Tibial nerve (tissue), 4 donors: ENCODE measurements at regions not wholly inside any gene's neighbourhood (a gene's known extent, or its start where the extent isn't known, plus 50 kb on each side); places are given as distances from the start of the nearest gene placed in this dataset.
"Not testable (repeated sequence)": the region's sequence is repeated elsewhere in the genome, so short reads cannot be mapped to it uniquely, and the experiment has no call there.

Source experiments
- DNase-seq, 2 donors: peaks; one replicate each; pipeline ENCODE4 v3.0.0-alpha.2; 2019; ENCODE audit warnings: low spot score in 2 of 2
- H3K27ac ChIP-seq, 4 donors: fragments of 200-600 bp; sonication (generic) in 3 of 4; one replicate each; pipeline ENCODE4 v1.5.1; 2017 to 2019; ENCODE audit warnings: mild to moderate bottlenecking in 1 of 4
- H3K27me3 ChIP-seq, 2 donors: fragments of 200-600 bp; sonication (generic) in 1 of 2; one replicate each; pipeline versions ENCODE4 v1.5.1 to v1.6.0; 2017 to 2019
- H3K36me3 ChIP-seq, 3 donors: fragments of 200-600 bp; sonication (generic); one replicate each; pipeline ENCODE4 v1.5.1; 2018 to 2019
- H3K4me1 ChIP-seq, 4 donors: fragments of 200-600 bp; sonication (generic) in 3 of 4; one replicate each; pipeline ENCODE4 v1.5.1; 2017 to 2019
- H3K4me3 ChIP-seq, 4 donors: fragments of 200-600 bp; sonication (generic) in 3 of 4; one replicate each; pipeline ENCODE4 v1.5.1; 2017 to 2019; ENCODE audit warnings: mild to moderate bottlenecking in 1 of 4, moderate library complexity in 1 of 4
- H3K9me3 ChIP-seq, 4 donors: fragments of 200-600 bp; sonication (generic) in 3 of 4; one replicate each; pipeline ENCODE4 v1.5.1; 2017 to 2019
- CTCF ChIP-seq, 5 experiments: fragments of 200-600 bp in 3 of 5; fragments of 450-650 bp in 2 of 5; sonication (generic) in 3 of 5; IDR thresholded peaks; one replicate each; pipeline ENCODE4 v1.5.1; 2016 to 2019; ENCODE audit warnings: antibody characterized with exemption in 5 of 5, mild to moderate bottlenecking in 3 of 5, moderate library complexity in 2 of 5
- EP300 ChIP-seq, 2 donors: sonication (generic); formaldehyde crosslinking; IDR thresholded peaks; one replicate each; pipeline ENCODE4 v1.6.1; 2017; ENCODE audit warnings: antibody characterized with exemption in 2 of 2, mild to moderate bottlenecking in 1 of 2
- POLR2A ChIP-seq, 2 donors: fragments of 450-650 bp; IDR thresholded peaks; one replicate each; pipeline ENCODE4 v1.6.1; 2017; ENCODE audit warnings: antibody characterized with exemption in 2 of 2, mild to moderate bottlenecking in 2 of 2, moderate library complexity in 2 of 2
- WGBS, 2 donors: methylation state at CpG; one replicate each; pipeline ENCODE4 v1.1.5; 2018; 5-methylcytosine and 5-hydroxymethylcytosine counted together

- no peak for TF ChIP-seq POLR2A (IDR thresholded peaks at IDR 0.05)
- TF ChIP-seq EP300 (IDR thresholded peaks at IDR 0.05) = no peak
- TF ChIP-seq CTCF (IDR thresholded peaks at IDR 0.05) = no peak
- Histone ChIP-seq H3K36me3 (no peaks in the 10 kb centered on the region), H3K4me1 (no peaks in the 10 kb centered on the region), H3K4me3 (no peak overlapping the region), H3K27ac (no peak overlapping the region), H3K9me3 (no peaks in the 10 kb centered on the region), H3K27me3 (no peaks in the 10 kb centered on the region)
- 82 to 94% methylated on average over 2 of the region's 2 CpGs for WGBS, 2 donors
- DNase-seq = no peak
These were observed 94.6 kb downstream of the CDC42EP3 start for GRCh38 chr2:37576831-37577230.

- no peaks in the 10 kb centered on the region for H3K9me3 ChIP-seq
- WGBS, 2 donors = 92 to 99% methylated on average over 3 of the region's 3 CpGs
- peaks cover 0 to 17% (median 11%) of the 10 kb centered on the region in 4 donors for H3K4me1 ChIP-seq
- no peak for DNase-seq
- H3K36me3 ChIP-seq = no peaks in the 10 kb centered on the region
- H3K27me3 ChIP-seq = no peaks in the 10 kb centered on the region
- H3K27ac ChIP-seq = no peak overlapping the region
- H3K4me3 ChIP-seq = no peak overlapping the region
- TF ChIP-seq CTCF (IDR thresholded peaks at IDR 0.05) (no peak), POLR2A (IDR thresholded peaks at IDR 0.05) (no peak), EP300 (IDR thresholded peaks at IDR 0.05) (no peak)
These were observed 92.2 kb downstream of the CDC42EP3 start for GRCh38 chr2:37579192-37579713.

GRCh38 chr2:37579949-37580348 lies 91.5 kb downstream of the CDC42EP3 start:
- not testable (repeated sequence) for DNase-seq, H3K4me3 ChIP-seq, H3K27ac ChIP-seq, H3K27me3 ChIP-seq, H3K9me3 ChIP-seq, H3K36me3 ChIP-seq
- 95 to 97% methylated on average over 3 of the region's 3 CpGs for WGBS, 2 donors
- peaks cover 0 to 22% (median 16%) of the 10 kb centered on the region in 4 donors for H3K4me1 ChIP-seq

GRCh38 chr2:37581433-37581832 lies 90.0 kb downstream of the CDC42EP3 start:
- no peaks in the 10 kb centered on the region for H3K9me3 ChIP-seq
- H3K4me3 ChIP-seq = no peak overlapping the region
- WGBS, 2 donors = 93 to 94% methylated on average over 5 of the region's 5 CpGs
- no peak for TF ChIP-seq EP300 (IDR thresholded peaks at IDR 0.05)
- no peak for TF ChIP-seq CTCF (IDR thresholded peaks at IDR 0.05)
- no peak for TF ChIP-seq POLR2A (IDR thresholded peaks at IDR 0.05)
- no peak for DNase-seq
- no peak overlapping the region for H3K27ac ChIP-seq
- peaks cover 0 to 37% (median 29%) of the 10 kb centered on the region in 4 donors for H3K4me1 ChIP-seq
- no peaks in the 10 kb centered on the region for H3K36me3 ChIP-seq
- H3K27me3 ChIP-seq = no peaks in the 10 kb centered on the region

- H3K27me3 ChIP-seq = no peaks in the 10 kb centered on the region
- H3K27ac ChIP-seq = peak overlapping the region in 2 of 4 donors; percentile 42 to 64
- TF ChIP-seq CTCF (IDR thresholded peaks at IDR 0.05) (no peak), POLR2A (IDR thresholded peaks at IDR 0.05) (no peak), EP300 (IDR thresholded peaks at IDR 0.05) (peak in 1 of 2 donors; percentile 7)
- 49 to 56% methylated on average over 16 of the region's 16 CpGs for WGBS, 2 donors
- H3K36me3 ChIP-seq = no peaks in the 10 kb centered on the region
- peak overlapping the region in 3 of 4 donors; percentile 4 to 19 (median 16) for H3K4me3 ChIP-seq
- H3K4me1 ChIP-seq = peaks cover 0 to 49% (median 36%) of the 10 kb centered on the region in 4 donors
- no peak for DNase-seq
- no peaks in the 10 kb centered on the region for H3K9me3 ChIP-seq
These were observed 88.8 kb downstream of the CDC42EP3 start for GRCh38 chr2:37582481-37583220.
